ENCODE measurements at regions not wholly inside any gene's neighbourhood (a gene's known extent, or its start where the extent isn't known, plus 50 kb on each side); places are given as distances from the start of the nearest gene placed in this dataset.

- TF ChIP-seq EZH2phosphoT487 (IDR thresholded peaks at IDR 0.05; ENCODE audit: borderline replicate concordance, low read length), result no peak
- TF ChIP-seq, protein P1, sequence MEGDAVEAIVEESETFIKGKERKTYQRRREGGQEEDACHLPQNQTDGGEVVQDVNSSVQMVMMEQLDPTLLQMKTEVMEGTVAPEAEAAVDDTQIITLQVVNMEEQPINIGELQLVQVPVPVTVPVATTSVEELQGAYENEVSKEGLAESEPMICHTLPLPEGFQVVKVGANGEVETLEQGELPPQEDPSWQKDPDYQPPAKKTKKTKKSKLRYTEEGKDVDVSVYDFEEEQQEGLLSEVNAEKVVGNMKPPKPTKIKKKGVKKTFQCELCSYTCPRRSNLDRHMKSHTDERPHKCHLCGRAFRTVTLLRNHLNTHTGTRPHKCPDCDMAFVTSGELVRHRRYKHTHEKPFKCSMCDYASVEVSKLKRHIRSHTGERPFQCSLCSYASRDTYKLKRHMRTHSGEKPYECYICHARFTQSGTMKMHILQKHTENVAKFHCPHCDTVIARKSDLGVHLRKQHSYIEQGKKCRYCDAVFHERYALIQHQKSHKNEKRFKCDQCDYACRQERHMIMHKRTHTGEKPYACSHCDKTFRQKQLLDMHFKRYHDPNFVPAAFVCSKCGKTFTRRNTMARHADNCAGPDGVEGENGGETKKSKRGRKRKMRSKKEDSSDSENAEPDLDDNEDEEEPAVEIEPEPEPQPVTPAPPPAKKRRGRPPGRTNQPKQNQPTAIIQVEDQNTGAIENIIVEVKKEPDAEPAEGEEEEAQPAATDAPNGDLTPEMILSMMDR (IDR thresholded peaks at IDR 0.05; ENCODE audit: low read depth, low read length, poor library complexity, severe bottlenecking), result no peak
Measured at GRCh38 chr20:48474022-48474421, 353.8 kb downstream of the PREX1 start.
